Fibroblast of the conjunctiva (primary cell): ENCODE measurements at regions not wholly inside any gene's neighbourhood (a gene's known extent, or its start where the extent isn't known, plus 50 kb on each side); places are given as distances from the start of the nearest gene placed in this dataset.

ENCODE experiments used
- DNase-seq: peaks from one replicate; pipeline ENCODE4 v3.0.0-alpha.2; 2010; ENCODE audit warnings: low read depth

DNA sequence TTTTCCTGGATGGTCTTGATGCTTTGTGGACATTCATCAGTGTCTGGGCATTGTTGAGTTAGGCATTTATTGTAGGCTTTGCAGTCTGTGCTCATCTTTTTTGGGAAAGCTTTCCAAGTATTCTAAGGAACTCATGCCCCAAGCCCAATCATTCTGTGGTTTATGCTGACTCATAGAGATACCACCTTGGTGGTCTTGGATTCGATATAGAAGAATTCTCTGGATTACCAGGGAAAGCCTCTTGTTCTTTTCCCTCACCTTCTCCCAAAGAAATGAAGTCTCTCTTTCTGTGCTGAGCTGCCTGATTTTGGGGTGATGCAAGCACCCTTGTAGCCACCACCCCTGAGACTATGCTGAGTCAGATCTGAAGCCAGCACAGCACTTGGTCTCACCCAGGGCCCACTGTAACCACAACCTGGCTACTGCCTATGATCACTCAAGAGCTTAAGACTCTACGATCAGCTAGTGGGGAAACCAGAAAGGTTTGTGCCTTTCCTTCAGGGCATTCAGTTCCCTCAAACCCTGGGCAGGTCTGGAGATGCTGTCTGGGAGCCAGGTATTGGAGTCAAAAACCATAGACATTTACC lies 422.6 kb downstream of the NUF2 start:
- no peak for DNase-seq

DNA sequence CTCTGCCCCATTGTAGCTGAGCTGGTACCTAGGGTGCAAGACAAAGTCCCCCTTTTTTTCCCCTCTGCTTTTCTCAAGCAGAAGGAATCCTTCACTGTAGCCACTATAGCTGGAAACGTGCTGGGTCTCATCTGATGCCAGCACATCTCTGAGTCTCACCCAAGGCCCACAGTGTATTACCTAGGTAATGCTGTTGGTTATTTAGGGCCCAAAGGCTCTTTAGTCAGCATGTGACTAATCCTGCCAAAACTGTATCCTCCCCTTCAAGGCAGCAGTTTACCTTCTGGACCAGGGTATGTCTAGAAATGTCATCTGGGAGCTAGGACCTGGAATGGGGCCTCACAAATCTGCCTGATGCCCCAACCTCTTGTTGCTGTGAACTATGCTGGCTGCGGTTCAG lies 423.4 kb downstream of the NUF2 start:
- no peak for DNase-seq

DNA sequence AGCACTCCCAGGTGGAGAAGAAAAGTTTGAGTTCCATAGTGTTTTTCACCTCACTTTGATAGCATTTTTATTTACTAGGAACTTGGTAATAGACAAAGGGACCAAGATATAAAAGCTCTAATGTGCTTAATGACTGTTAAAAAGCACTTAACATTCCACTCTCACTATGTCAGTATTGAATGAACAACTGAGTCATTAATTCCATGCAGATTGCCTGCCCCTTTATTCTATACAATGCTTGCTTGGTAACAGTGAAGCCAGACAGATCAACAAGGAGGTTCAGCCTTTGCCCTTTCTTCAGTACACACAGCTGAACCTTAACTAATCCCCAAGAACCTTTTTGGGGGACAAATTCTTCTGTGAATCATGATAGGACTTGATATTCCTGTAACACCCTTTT lies 425.5 kb downstream of the NUF2 start:
- DNase-seq = no peak

GRCh38 chr1:163747855-163748254 lies 426.1 kb downstream of the NUF2 start:
- no peak for DNase-seq

- DNase-seq = no peak
These were observed 437.4 kb downstream of the NUF2 start for GRCh38 chr1:163758977-163759670.

- no peak for DNase-seq
These were observed 440.1 kb downstream of the NUF2 start for GRCh38 chr1:163761898-163762297.

- no peak for DNase-seq
These were observed 444.6 kb downstream of the NUF2 start for GRCh38 chr1:163766257-163766918.

GRCh38 chr1:163768576-163768975 lies 446.8 kb downstream of the NUF2 start:
- DNase-seq = no peak

DNA sequence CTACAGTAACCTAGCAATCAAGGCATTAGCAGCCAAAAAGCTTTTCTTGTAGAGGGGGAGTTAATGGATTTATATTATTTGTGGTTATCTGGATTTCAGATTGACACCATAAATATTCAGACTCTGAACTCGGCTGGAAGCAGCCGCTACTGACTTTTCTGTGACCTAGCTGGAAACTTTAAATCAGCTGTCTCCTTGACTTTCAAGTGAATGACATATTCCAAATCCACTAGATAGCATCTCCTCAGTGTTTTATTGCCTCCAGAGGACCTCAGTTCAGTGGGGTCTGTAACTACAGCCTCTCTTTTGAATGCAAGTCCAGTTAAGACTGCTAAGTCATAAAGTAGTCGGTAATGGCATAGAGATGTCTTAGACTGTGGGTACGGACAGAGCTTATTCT lies 448.5 kb downstream of the NUF2 start:
- no peak for DNase-seq

- no peak for DNase-seq
These were observed 449.9 kb downstream of the NUF2 start for GRCh38 chr1:163771637-163772036.

DNA sequence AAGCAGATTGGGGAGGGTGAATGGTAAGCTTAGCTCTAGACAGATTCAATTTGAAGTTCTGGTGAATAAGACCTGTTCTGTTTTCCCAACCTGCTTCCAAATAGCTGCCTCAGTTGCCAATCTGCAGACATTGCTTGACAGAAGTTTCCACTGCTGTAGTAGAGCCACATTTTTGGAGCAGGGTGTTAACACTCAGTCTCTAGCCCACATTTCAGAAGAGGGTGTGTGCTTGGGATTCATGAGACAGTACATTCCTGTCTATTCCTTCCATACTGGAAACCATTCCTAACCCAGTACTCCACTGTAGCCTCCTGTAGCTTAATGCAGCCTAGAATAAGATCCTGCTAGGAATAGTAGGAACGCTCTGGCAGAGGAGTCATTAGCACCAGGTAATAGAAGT lies 450.5 kb downstream of the NUF2 start:
- no peak for DNase-seq

DNA sequence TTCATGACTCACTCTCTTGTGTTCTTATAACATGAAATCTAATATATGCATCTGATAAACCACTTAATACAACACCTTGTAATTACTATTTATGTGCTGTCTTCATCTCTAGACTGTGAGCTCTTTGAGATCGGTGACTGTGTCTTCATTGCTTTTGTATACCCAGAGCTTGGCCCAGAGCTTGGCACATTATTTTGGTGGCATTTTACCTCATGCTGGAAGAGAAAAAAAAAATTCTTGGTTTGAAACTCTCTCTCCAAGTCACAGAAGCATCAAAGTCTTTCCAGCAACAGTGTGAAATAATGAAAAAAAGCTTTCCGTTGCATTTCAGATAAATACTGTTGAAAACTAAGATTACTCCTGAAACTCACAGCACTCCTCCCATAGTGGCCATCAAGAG lies 451.6 kb downstream of the NUF2 start:
- DNase-seq = no peak

DNA sequence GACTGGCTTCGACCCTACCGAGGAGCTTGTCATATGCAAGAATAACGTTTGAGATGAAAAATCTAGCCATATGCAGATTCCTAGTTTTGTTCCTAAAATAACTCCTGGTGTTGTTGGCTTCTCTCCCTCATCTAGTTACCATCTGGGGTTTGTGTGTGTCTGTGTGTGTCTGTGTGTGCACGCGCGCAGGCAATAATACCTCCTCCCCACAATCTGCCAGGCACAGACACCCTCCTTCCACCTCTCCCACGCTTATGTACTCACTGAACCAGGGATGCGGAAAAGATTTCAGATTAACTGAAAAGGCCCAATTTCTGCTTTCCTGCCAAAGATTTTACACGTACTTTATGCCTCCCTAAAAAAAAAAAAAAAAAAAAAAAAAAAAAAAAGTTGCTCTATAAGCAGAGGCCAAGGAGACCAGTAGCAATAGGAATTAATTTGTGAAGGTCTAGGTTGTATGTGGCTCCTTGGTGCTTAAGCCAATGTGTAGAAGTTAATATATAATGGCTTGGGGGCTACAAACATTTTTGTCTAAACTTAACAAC lies 452.7 kb downstream of the NUF2 start:
- no peak for DNase-seq

GRCh38 chr1:163774978-163775620 lies 453.3 kb downstream of the NUF2 start:
- no peak for DNase-seq

- DNase-seq = no peak
These were observed 455.5 kb downstream of the NUF2 start for GRCh38 chr1:163777205-163777604.

- DNase-seq = no peak
These were observed 459.4 kb downstream of the NUF2 start for GRCh38 chr1:163781146-163781545.

DNA sequence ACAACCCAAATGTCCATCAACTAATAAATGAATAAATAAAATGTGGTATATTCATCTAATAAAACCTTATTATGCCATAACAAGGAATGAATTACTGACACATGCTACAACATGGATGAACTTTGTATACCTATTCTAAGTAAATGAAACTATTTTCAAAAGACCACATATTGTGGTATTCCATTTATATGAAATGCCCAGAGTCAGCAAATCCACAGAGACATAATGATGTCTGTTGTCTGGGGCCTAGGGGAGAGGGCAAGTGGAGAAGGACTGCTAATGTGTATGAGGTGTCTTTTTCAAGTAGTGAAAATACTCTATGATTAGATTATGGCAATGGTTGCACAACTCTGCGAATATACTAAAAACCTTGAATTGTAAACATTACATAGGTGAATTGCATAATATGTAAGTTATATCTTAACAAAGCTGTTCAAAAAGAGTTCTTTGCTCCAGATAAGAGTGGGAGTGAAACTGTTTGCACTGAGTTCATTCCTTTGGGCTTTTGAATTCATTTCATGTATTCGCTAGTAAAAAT lies 464.2 kb downstream of the NUF2 start:
- DNase-seq = no peak

GRCh38 chr1:163789911-163790310 lies 468.2 kb downstream of the NUF2 start:
- DNase-seq = no peak

GRCh38 chr1:163794551-163794950 lies 472.8 kb downstream of the NUF2 start:
- no peak for DNase-seq

DNA sequence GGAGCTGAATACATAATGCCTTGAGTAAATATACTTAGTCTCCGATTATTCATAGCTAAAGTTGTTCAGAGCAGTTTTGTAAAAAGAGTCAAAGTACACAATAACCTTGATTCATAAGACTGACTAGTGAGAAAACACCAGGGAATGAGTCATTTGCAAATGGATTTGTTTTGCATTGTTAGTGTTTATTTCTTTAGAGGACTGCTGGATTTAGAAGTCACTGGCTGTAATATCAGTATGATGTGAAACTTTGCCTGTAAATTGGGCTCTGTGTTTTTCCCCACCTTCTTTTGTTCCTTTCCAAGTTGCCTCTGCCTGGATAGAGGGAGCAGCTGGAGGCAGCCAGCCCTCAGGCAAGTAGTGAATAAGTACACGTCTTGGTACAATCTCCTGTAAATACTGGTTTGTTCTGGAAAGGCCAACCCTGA lies 474.7 kb downstream of the NUF2 start:
- DNase-seq = peak; percentile 37

- no peak for DNase-seq
These were observed 476.1 kb downstream of the NUF2 start for GRCh38 chr1:163797816-163798215.

- no peak for DNase-seq
These were observed 477.5 kb downstream of the NUF2 start for GRCh38 chr1:163799190-163799805.
